HCT116 (cell line): ENCODE measurements at regions not wholly inside any gene's neighbourhood (a gene's known extent, or its start where the extent isn't known, plus 50 kb on each side); places are given as distances from the start of the nearest gene placed in this dataset.

ENCODE experiments used
- ATAC-seq: fragments of 200-7000 bp; cut with Tn5 transposase; 2 replicates; pipeline ENCODE4 v1.9.1; 2020; ENCODE audit warnings: mild to moderate bottlenecking, moderate library complexity
- BruUV-seq: library from RNA; stranded (reverse); fragments of 400-500 nt; replicated peaks from 2 replicates; lab custom pipeline; 2021; lab: Mats Ljungman, UMichigan
- CTCF ChIA-PET: fragments of 300-600 bp; sonication (Branson Sonifier 250); formaldehyde crosslinking; loops from one replicate; lab custom pipeline; 2021; ENCODE audit warnings: antibody characterized with exemption; lab: Charles Lee
- POLR2A ChIA-PET: fragments of 300-600, 350-600 bp; sonication (Branson Sonifier 250); formaldehyde crosslinking; loops from one replicate; lab custom pipeline; 2021; ENCODE audit warnings: antibody characterized with exemption; lab: Charles Lee
- RAD21 ChIA-PET, 2 experiments: fragments of 300-600 bp; sonication (Branson Sonifier 250); formaldehyde crosslinking; loops; one replicate each; lab custom pipeline; 2023; ENCODE audit warnings: low total read pairs in 2 of 2; ENCODE audit not compliant: uncharacterized antibody in 2 of 2, unreplicated experiment in 2 of 2, low non-redundant PET in 1 of 2; lab: Charles Lee
- DNase-seq: peaks from one replicate; pipeline ENCODE4 v3.0.0-alpha.2; 2010; ENCODE audit warnings: low read depth, low spot score
- H2AFZ ChIP-seq: fragments of 200-600 bp; shearing (Covaris generic), sonication (generic); 2 replicates; pipeline ENCODE4 v1.6.1; 2017; ENCODE audit warnings: low read depth, mixed run types, mixed read lengths, antibody characterized with exemption, low read length; ENCODE audit not compliant: poor library complexity, severe bottlenecking
- H3K27ac ChIP-seq: 2 replicates; pipeline ENCODE4 v1.5.1; 2012; ENCODE audit warnings: low read depth, low read length
- H3K27me3 ChIP-seq: fragments of 200-600 bp; sonication (generic); 2 replicates; pipeline ENCODE4 v1.6.1; 2016; ENCODE audit warnings: mixed run types, low read length, mixed read lengths; ENCODE audit not compliant: insufficient read depth
- H3K36me3 ChIP-seq, 2 experiments: fragments of 200-500 bp in 1 of 2; fragments of 200-600 bp in 1 of 2; sonication (Bioruptor generic) in 1 of 2; sonication (generic) in 1 of 2; 2 replicates each; pipeline versions ENCODE4 v1.5.1 to v1.6.1; 2014 to 2016; ENCODE audit warnings: low read length in 2 of 2, inconsistent platforms in 1 of 2, mixed read lengths in 1 of 2, mixed run types in 1 of 2; ENCODE audit not compliant: insufficient read depth in 2 of 2, control insufficient read depth in 1 of 2
- H3K4me1 ChIP-seq, 2 experiments: fragments of 200-600 bp in 1 of 2; sonication (generic) in 1 of 2; 2 replicates each; pipeline versions ENCODE4 v1.5.1 to v1.6.1; 2012 to 2017; ENCODE audit warnings: low read length in 2 of 2, inconsistent platforms in 1 of 2, mild to moderate bottlenecking in 1 of 2, mixed read lengths in 1 of 2, mixed run types in 1 of 2, moderate library complexity in 1 of 2; ENCODE audit not compliant: insufficient read depth in 2 of 2, control insufficient read depth in 1 of 2
- H3K4me2 ChIP-seq: fragments of 200-600 bp; sonication (generic); 2 replicates; pipeline ENCODE4 v1.6.1; 2017; ENCODE audit warnings: mixed run types, low read length, mixed read lengths
- H3K4me3 ChIP-seq, 2 experiments: fragments of 200-600 bp in 1 of 2; sonication (generic) in 1 of 2; replicated peaks in 1 of 2; 2 replicates each; pipeline ENCODE4 v1.5.1; 2011 to 2016; ENCODE audit warnings: low read length in 2 of 2, control low read depth in 1 of 2, low read depth in 1 of 2, mild to moderate bottlenecking in 1 of 2, mixed read lengths in 1 of 2, mixed run types in 1 of 2
- H3K79me2 ChIP-seq: fragments of 200-600 bp; sonication (generic); 2 replicates; pipeline ENCODE4 v1.6.1; 2017; ENCODE audit warnings: mild to moderate bottlenecking, mixed run types, low read length, moderate library complexity, mixed read lengths; ENCODE audit not compliant: insufficient read depth
- H3K9ac ChIP-seq: fragments of 200-600 bp; sonication (generic); 2 replicates; pipeline ENCODE4 v1.6.1; 2016; ENCODE audit warnings: low read length, mixed read lengths
- H3K9me2 ChIP-seq: fragments of 200-600 bp; sonication (generic), shearing (Covaris generic); 2 replicates; pipeline ENCODE4 v1.6.1; 2017; ENCODE audit warnings: mixed run types, mild to moderate bottlenecking, moderate library complexity; ENCODE audit not compliant: insufficient read depth
- H3K9me3 ChIP-seq, 2 experiments: fragments of 200-500 bp in 1 of 2; fragments of 200-600 bp in 1 of 2; sonication (Bioruptor generic) in 1 of 2; sonication (generic) in 1 of 2; 2 replicates each; pipeline ENCODE4 v1.6.1; 2014 to 2017; ENCODE audit warnings: low read length in 2 of 2, mixed read lengths in 2 of 2, inconsistent platforms in 1 of 2, low read depth in 1 of 2, mild to moderate bottlenecking in 1 of 2, mixed run types in 1 of 2, moderate library complexity in 1 of 2; ENCODE audit not compliant: control insufficient read depth in 1 of 2, insufficient read depth in 1 of 2
- H4K20me1 ChIP-seq: fragments of 200-600 bp; sonication (generic), shearing (Covaris generic); 2 replicates; pipeline ENCODE4 v1.6.1; 2017; ENCODE audit warnings: mixed run types, mild to moderate bottlenecking, moderate library complexity; ENCODE audit not compliant: insufficient read depth
- CEBPB ChIP-seq: IDR thresholded peaks from 2 replicates; pipeline ENCODE4 v1.6.1; 2012; ENCODE audit warnings: low read depth
- CTCF ChIP-seq, 3 experiments: fragments of 200-600 bp in 1 of 3; sonication (generic) in 1 of 3; IDR thresholded peaks in 2 of 3; conservative IDR thresholded peaks in 1 of 3; 2 replicates each; pipeline ENCODE4 v1.5.1; 2012 to 2017; ENCODE audit warnings: low read depth in 2 of 3, low read length in 2 of 3, antibody characterized with exemption in 1 of 3, borderline replicate concordance in 1 of 3, control low read depth in 1 of 3, mild to moderate bottlenecking in 1 of 3, mixed read lengths in 1 of 3, mixed run types in 1 of 3, moderate library complexity in 1 of 3; ENCODE audit not compliant: insufficient read depth in 1 of 3
- ELF1 ChIP-seq: IDR thresholded peaks from 2 replicates; pipeline ENCODE4 v1.6.1; 2012; ENCODE audit warnings: low read depth, borderline replicate concordance
- FOSL1 ChIP-seq: IDR thresholded peaks from 2 replicates; pipeline ENCODE4 v1.6.1; 2012; ENCODE audit warnings: low read depth
- JUND ChIP-seq: IDR thresholded peaks from 2 replicates; pipeline ENCODE4 v1.6.1; 2012
- MAX ChIP-seq: IDR thresholded peaks from 2 replicates; pipeline ENCODE4 v1.6.1; 2012
- POLR2A ChIP-seq: IDR thresholded peaks from 2 replicates; pipeline ENCODE4 v1.7.0; 2011; ENCODE audit warnings: borderline replicate concordance; ENCODE audit not compliant: insufficient read depth, insufficient read length; ENCODE audit errors: extremely low read depth
- POLR2AphosphoS5 ChIP-seq: IDR thresholded peaks from 2 replicates; pipeline ENCODE4 v1.6.1; 2011; ENCODE audit warnings: mild to moderate bottlenecking, low read depth, low read length, moderate library complexity
- RAD21 ChIP-seq: IDR thresholded peaks from 2 replicates; pipeline ENCODE4 v1.6.1; 2012; ENCODE audit warnings: low read depth, mild to moderate bottlenecking
- SIN3A ChIP-seq: IDR thresholded peaks from 2 replicates; pipeline ENCODE4 v1.6.1; 2012; ENCODE audit warnings: low read depth
- SP1 ChIP-seq: IDR thresholded peaks from 2 replicates; pipeline ENCODE4 v1.6.1; 2012; ENCODE audit warnings: low read depth
- SRF ChIP-seq: IDR thresholded peaks from 2 replicates; pipeline ENCODE4 v1.6.1; 2012; ENCODE audit warnings: low read depth
- YY1 ChIP-seq: IDR thresholded peaks from 2 replicates; pipeline ENCODE4 v1.6.1; 2011; ENCODE audit warnings: low read length, low read depth, moderate library complexity, mild to moderate bottlenecking; ENCODE audit not compliant: insufficient replicate concordance; ENCODE audit errors: extremely low read depth
- ZBTB33 ChIP-seq: IDR thresholded peaks from 2 replicates; pipeline ENCODE4 v1.6.1; 2011; ENCODE audit warnings: mild to moderate bottlenecking, low read length, moderate library complexity; ENCODE audit not compliant: insufficient replicate concordance; ENCODE audit errors: extremely low read depth
- ZFX ChIP-seq: fragments of 450-650 bp; IDR thresholded peaks from 2 replicates; pipeline ENCODE4 v1.6.1; 2017
- ZNF274 ChIP-seq: fragments of 200-500 bp; sonication (Bioruptor generic); IDR thresholded peaks from 2 replicates; pipeline ENCODE4 v1.6.1; 2014; ENCODE audit warnings: mild to moderate bottlenecking, low read depth, low read length, inconsistent platforms
- intact Hi-C: fragments of 100-400 bp; cut with micrococcal nuclease; formaldehyde crosslinking; loops from 2 replicates; pipeline ENCODE4 v1.10.0; 2022

GRCh38 chr1:68798071-68798470 lies 301.2 kb upstream of the DEPDC1 start:
- Histone ChIP-seq H3K4me2 (no peak overlapping the region), H3K27me3 (no peaks in the 10 kb centered on the region), H3K9me3 (no peaks in the 10 kb centered on the region), H2AFZ (no peak overlapping the region), H3K79me2 (no peaks in the 10 kb centered on the region), H3K4me1 (no peaks in the 10 kb centered on the region), H3K27ac (no peak overlapping the region), H3K9ac (no peak overlapping the region), H3K4me3 (no peak overlapping the region), H4K20me1 (no peaks in the 10 kb centered on the region), H3K9me2 (no peaks in the 10 kb centered on the region)
- RAD21 ChIA-PET, result no interaction called here
- no peak for ATAC-seq
- CTCF ChIA-PET, result no interaction called here
- no peak for DNase-seq
- TF ChIP-seq ZNF274 (no peak), YY1 (no peak), MAX (no peak), ELF1 (no peak)
- TF ChIP-seq, all 23 proteins: peak for 0
- BruUV-seq, result no TSS peak
- POLR2A ChIA-PET, result no interaction called here
- no peaks in the 10 kb centered on the region for H3K36me3 ChIP-seq
- intact Hi-C loops, result no loop called here

- Histone ChIP-seq H3K9ac (no peak overlapping the region), H3K9me2 (no peaks in the 10 kb centered on the region)
- TF ChIP-seq ZBTB33, result no peak
- TF ChIP-seq POLR2A, result no peak
- no peak for TF ChIP-seq RAD21
- TF ChIP-seq FOSL1, result no peak
- TF ChIP-seq POLR2AphosphoS5, result no peak
- no peak for TF ChIP-seq SRF
- TF ChIP-seq SP1, result no peak
- TF ChIP-seq CTCF (IDR thresholded peaks at IDR 0.05 in 2 of 3, conservative IDR thresholded peaks at IDR 0.05 in 1 of 3; ENCODE audit: borderline replicate concordance in 1 of 3, insufficient read depth in 1 of 3, low read depth in 2 of 3, low read length in 2 of 3), result no peak
- no peak for TF ChIP-seq CEBPB
- no peak for TF ChIP-seq ZNF274
- TF ChIP-seq JUND, result no peak
- no peak for TF ChIP-seq ZFX
- no peak for TF ChIP-seq ELF1
- TF ChIP-seq SIN3A, result no peak
- TF ChIP-seq, all 23 proteins: peak for 0
- ChIA-PET CTCF (no interaction called here), POLR2A (no interaction called here), RAD21 (no interaction called here)
- no peak for ATAC-seq
- no peaks in the 10 kb centered on the region for H3K36me3 ChIP-seq
- intact Hi-C loops, result no loop called here
- DNase-seq, result no peak
- no peaks in the 10 kb centered on the region for H3K4me1 ChIP-seq
- no peak overlapping the region for H2AFZ ChIP-seq
- H3K4me3 ChIP-seq, result no peak overlapping the region
- H4K20me1 ChIP-seq, result no peaks in the 10 kb centered on the region
- H3K79me2 ChIP-seq, result no peaks in the 10 kb centered on the region
- H3K9me3 ChIP-seq, result no peaks in the 10 kb centered on the region
- H3K27ac ChIP-seq, result no peak overlapping the region
- BruUV-seq, result no TSS peak
- no peak overlapping the region for H3K4me2 ChIP-seq
- H3K27me3 ChIP-seq, result no peaks in the 10 kb centered on the region
These were observed 302.2 kb upstream of the DEPDC1 start for GRCh38 chr1:68799096-68799495.
